IPS DF 6.9 (cell line): ENCODE measurements at regions not wholly inside any gene's neighbourhood (a gene's known extent, or its start where the extent isn't known, plus 50 kb on each side); places are given as distances from the start of the nearest gene placed in this dataset.
"Not testable (repeated sequence)": the region's sequence is repeated elsewhere in the genome, so short reads cannot be mapped to it uniquely, and the experiment has no call there.

Source experiments
- DNase-seq: peaks from one replicate; pipeline ENCODE4 v3.0.0-alpha.2; 2013; ENCODE audit warnings: low read depth, low spot score
- H3K27ac ChIP-seq: one replicate; pipeline ENCODE4 v1.5.1; 2013; ENCODE audit warnings: low read length, control low read depth
- H3K27me3 ChIP-seq: 2 replicates; pipeline ENCODE4 v1.6.1; 2013; ENCODE audit warnings: mild to moderate bottlenecking, low read length; ENCODE audit not compliant: control insufficient read depth, insufficient read depth
- H3K36me3 ChIP-seq: 2 replicates; pipeline ENCODE4 v1.6.1; 2013; ENCODE audit warnings: low read length; ENCODE audit not compliant: control insufficient read depth, insufficient read depth
- H3K4me1 ChIP-seq: 2 replicates; pipeline ENCODE4 v1.6.1; 2013; ENCODE audit warnings: low read length; ENCODE audit not compliant: control insufficient read depth, insufficient read depth
- H3K4me3 ChIP-seq: 2 replicates; pipeline ENCODE4 v1.5.1; 2013; ENCODE audit warnings: mild to moderate bottlenecking, low read length
- H3K9me3 ChIP-seq: 2 replicates; pipeline ENCODE4 v1.6.1; 2013; ENCODE audit warnings: low read length, inconsistent platforms; ENCODE audit not compliant: control insufficient read depth, insufficient read depth
- WGBS: extraction: QIAGEN DNeasy Blood & Tissue Kit; methylation state at CpG from one replicate; pipeline ENCODE4 v1.1.7; 2013; ENCODE audit warnings: mixed read lengths, missing lambda C conversion rate; ENCODE audit not compliant: insufficient read length, insufficient coverage; 5-methylcytosine and 5-hydroxymethylcytosine counted together

DNA sequence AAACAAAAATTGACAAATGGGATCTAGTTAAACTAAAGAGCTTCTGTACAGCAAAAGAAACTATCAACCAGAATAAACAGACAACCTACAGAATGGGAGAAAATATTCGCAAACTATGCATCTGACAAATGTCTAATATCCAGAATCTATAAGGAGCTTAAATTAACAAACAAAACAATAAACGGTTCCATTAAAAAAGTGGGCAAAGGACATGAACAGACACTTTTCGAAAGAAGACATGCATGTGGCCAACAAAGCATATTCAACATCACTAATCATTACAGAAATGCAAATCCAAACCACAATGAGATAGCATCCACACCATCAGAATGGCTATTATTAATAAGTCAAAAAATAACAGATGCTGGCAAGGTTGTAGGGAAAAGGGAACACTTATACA, 50.5 kb upstream of the MED13L start:
- H3K4me1 ChIP-seq, DNase-seq: not testable (repeated sequence)
- WGBS = no CpG with 5 or more reads among the region's 3 CpGs

DNA sequence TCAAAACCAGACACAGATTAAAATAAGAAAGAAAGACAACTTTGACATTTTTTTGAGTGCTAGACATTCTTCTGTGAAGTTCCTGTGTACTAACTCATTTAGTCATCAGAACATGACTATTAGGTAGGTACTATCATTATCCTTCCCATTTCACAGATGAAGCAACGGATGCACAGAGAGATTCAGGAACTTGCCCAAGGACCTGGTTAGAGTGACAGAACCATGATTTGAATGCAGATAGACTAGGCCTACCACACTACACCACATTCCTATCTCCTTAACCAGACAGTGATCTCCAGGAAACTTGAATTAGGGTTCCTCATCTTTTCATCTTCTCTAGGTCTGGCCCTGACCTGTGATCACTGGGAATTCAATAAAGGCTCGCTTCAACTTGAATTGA, 54.4 kb upstream of the MED13L start:
- Histone ChIP-seq H3K4me1 (no peaks in the 10 kb centered on the region; the same call in 1 of the 2 replicates), H3K27me3 (no peaks in the 10 kb centered on the region), H3K27ac (no peak overlapping the region), H3K9me3 (no peaks in the 10 kb centered on the region), H3K36me3 (no peaks in the 10 kb centered on the region), H3K4me3 (no peak overlapping the region)
- no CpG with 5 or more reads among the region's 2 CpGs for WGBS
- DNase-seq = no peak

More for the DNA sequence above, 50.5 kb upstream of the MED13L start:
- not testable (repeated sequence) for H3K4me3 ChIP-seq, H3K36me3 ChIP-seq, H3K9me3 ChIP-seq, H3K27me3 ChIP-seq, H3K27ac ChIP-seq

DNA sequence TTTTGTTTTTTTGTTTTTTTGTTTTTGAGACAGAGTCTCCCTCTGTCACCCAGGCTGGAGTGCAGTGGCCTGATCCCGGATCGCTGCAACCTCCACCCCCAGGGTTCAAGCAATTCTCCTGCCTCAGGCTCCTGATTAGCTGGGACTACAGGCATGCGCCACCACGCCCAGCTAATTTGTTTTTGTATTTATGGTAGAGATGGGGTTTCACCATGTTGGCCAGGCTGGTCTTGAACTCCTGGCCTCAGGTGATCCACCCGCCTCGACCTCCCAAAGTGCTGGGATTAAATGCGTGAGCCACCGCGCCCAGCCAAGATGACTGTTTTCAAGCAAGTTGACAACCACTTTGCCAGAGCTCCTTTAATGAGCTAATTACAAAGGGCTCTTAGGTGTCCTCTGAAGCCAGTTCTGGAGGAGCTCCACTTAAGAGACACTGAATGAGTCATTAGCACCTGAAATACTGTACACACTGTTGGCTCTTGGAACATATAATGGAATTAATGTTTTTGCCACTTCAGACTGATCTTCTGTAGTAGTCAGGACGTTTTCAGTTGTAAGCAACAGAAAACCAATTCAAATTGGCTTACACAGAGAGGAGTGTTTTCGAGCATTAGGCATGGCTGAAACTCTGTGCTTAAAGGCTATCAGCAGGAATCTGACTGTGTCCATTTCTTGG, 55.4 kb upstream of the MED13L start:
- H3K27me3 ChIP-seq = no peaks in the 10 kb centered on the region
- no peaks in the 10 kb centered on the region; the same call in 1 of the 2 replicates for H3K4me1 ChIP-seq
- no peak for DNase-seq
- H3K27ac ChIP-seq = no peak overlapping the region
- no CpG with 5 or more reads among the region's 11 CpGs for WGBS
- H3K4me3 ChIP-seq = no peak overlapping the region
- H3K36me3 ChIP-seq = no peaks in the 10 kb centered on the region
- H3K9me3 ChIP-seq = no peaks in the 10 kb centered on the region

DNA sequence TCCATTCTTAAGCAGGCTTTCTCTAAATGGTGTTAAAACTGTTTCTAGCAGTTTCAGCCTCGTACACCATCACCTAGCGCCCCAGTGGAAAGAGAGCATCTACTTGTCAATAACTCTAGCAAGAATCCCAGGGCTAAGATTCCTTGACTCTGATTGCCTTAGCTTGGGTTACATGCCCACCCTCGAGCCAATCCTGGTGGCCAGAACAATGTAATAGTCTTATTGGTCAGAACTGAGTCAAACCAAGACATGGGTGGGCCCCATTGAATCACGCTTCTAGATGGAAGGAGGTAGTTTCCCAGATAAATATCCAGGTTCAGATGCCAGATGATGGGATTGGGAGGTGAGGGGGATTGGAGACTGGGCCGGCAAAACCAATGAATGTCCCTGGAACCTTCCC, 55.9 kb upstream of the MED13L start:
- Histone ChIP-seq H3K36me3 (no peaks in the 10 kb centered on the region), H3K4me1 (no peaks in the 10 kb centered on the region; the same call in 1 of the 2 replicates), H3K4me3 (no peak overlapping the region), H3K9me3 (no peaks in the 10 kb centered on the region), H3K27me3 (no peaks in the 10 kb centered on the region), H3K27ac (no peak overlapping the region)
- no CpG with 5 or more reads among the region's 5 CpGs for WGBS
- DNase-seq = no peak

DNA sequence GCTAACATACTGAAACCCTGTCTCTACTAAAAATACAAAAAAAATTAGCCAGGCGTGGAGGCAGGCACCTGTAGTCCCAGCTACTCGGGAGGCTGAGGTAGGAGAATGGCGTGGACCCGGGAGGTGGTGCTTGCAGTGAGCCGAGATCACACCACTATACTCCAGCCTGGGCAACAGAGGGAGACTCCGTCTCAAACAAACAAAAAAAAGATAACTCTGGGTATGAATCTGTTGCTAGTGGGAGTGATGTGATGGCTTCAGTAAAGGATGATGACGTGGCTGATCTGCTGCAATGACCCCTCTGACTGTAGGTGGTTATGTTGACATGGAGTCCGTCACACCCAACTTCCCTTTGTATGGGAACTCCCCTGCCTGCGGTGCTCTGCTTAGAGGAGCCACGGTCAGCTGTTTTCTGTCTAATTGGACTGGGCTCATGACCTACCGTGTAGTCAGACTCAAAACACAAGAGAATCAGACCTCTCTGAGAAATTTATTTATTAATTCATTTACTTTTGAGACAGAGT, 59.1 kb upstream of the MED13L start:
- no peak for DNase-seq
- Histone ChIP-seq H3K27me3 (no peaks in the 10 kb centered on the region), H3K36me3 (no peaks in the 10 kb centered on the region), H3K27ac (no peak overlapping the region), H3K4me1 (no peaks in the 10 kb centered on the region), H3K9me3 (no peaks in the 10 kb centered on the region), H3K4me3 (no peak overlapping the region)
- no CpG with 5 or more reads among the region's 11 CpGs for WGBS

DNA sequence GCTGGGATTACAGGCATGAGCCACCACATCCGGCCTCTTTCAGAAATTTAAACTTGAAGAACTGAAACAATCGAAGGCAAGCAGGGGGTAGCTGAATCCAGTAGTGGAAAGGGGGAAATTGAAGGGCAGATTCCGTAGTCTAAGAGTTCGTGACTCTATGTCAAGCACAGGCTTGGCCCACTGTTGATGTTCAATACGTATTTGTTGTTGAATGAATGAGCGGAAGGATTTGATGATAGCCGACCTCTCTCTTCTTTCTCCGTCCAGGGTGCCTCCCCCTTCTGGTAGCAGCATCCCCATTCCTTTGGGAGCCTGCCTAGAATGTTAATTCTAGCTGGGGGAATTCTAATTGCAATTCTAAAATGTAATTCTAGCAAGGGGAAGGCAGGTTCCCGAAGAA, 59.8 kb upstream of the MED13L start:
- Histone ChIP-seq H3K4me1 (0 out of 2 replicates have a peak, but pooled peaks cover under 1% of the 10 kb centered on the region), H3K9me3 (no peaks in the 10 kb centered on the region), H3K27me3 (no peaks in the 10 kb centered on the region), H3K4me3 (no peak overlapping the region), H3K36me3 (no peaks in the 10 kb centered on the region), H3K27ac (no peak overlapping the region)
- DNase-seq = no peak
- no CpG with 5 or more reads among the region's 9 CpGs for WGBS

DNA sequence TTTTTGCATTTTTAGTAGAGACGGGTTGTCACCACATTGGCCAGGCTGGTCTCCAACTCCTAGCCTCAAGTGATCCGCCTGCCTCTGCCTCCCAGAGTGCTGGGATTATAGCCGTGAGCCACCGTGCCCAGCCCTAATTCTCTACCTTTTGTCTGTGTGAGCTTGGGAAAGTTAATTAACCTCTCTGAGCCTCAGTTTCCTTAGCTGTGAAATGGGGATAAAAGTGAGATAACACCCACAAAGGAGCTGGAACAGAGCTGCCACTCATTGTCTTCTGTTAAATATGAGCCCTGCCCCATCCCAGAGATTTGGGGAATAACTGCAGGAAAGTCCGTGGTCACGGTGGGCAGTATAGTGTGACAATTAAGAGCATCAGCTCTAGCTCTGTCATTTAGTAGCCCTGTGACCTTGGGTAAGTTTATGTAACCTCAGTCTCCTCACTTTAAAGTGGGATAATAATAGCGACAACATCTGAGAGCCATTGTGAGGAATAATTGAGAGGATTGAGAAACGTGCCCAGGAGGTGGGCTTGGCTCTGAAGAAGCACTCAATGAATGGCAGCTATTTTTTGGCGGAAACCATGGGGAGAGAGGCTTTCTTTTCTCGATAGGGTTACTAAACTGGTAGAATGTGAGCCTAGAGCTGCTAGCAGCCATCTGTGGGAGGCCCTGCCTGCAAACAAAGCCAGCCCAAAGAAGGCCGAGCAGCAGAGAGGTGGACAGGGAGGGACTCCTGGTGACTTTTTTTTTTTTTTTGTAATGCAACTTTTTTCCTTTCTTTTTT, 60.8 kb upstream of the MED13L start:
- H3K27me3 ChIP-seq = no peaks in the 10 kb centered on the region
- no peak for DNase-seq
- H3K27ac ChIP-seq = no peak overlapping the region
- H3K9me3 ChIP-seq = no peaks in the 10 kb centered on the region
- H3K4me1 ChIP-seq = 0 out of 2 replicates have a peak, but pooled peaks cover 2% of the 10 kb centered on the region
- H3K36me3 ChIP-seq = no peaks in the 10 kb centered on the region
- whole genome bisulfite sequencing = no CpG with 5 or more reads among the region's 11 CpGs
- H3K4me3 ChIP-seq = no peak overlapping the region

DNA sequence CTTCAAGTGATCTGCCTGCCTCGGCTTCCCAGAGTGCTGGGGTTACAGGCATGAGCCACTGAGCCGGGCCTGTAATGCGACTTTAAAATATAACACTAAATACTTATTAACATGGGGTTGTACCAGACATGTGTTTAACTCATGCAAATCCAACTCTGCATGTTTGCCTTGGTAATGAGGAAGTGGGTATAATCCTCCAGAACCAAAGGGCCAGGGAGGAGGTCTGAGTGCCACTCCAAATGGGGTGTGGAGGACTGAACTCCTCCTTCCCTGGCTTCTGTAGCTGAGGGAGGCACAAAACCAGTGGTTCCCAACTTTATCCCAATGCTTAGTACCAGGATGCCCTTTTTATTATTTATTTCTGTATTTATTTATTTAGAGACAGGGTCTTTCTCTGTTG, 61.6 kb upstream of the MED13L start:
- Histone ChIP-seq H3K4me3 (no peak overlapping the region), H3K4me1 (0 out of 2 replicates have a peak, but pooled peaks cover 2% of the 10 kb centered on the region), H3K9me3 (no peaks in the 10 kb centered on the region), H3K36me3 (no peaks in the 10 kb centered on the region), H3K27me3 (no peaks in the 10 kb centered on the region), H3K27ac (no peak overlapping the region)
- WGBS = no CpG with 5 or more reads among the region's 3 CpGs
- DNase-seq = no peak

DNA sequence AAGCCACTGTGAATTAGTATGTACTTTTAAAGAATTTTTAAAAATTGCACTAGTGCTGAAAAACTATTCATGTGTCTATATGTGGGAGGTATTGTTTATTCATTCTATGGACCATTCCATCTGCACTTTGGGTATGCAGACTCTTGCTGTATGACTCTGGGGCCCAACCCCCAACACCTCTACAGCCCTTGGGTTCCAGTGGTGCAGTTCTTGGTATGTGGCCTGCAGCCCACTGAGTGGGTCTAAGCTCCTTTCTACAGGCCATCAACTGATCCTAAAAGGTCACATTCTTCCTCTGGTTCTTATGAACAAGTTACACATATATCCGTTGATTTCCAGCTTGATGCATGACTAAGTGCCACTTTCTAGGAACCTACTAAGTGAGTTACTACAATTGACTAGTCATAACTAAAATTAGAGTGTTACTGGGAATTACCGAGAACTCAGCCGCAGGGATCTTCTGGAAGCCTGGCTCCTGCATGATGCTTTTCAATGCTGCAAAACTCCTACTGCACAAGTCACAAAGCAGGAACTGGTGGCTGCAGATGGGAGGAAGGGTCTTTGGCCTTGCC, 62.4 kb upstream of the MED13L start:
- Histone ChIP-seq H3K27ac (no peak overlapping the region), H3K27me3 (no peaks in the 10 kb centered on the region), H3K36me3 (no peaks in the 10 kb centered on the region), H3K9me3 (no peaks in the 10 kb centered on the region), H3K4me1 (0 out of 2 replicates have a peak, but pooled peaks cover 2% of the 10 kb centered on the region), H3K4me3 (no peak overlapping the region)
- no CpG with 5 or more reads among the region's 3 CpGs for WGBS
- no peak for DNase-seq

DNA sequence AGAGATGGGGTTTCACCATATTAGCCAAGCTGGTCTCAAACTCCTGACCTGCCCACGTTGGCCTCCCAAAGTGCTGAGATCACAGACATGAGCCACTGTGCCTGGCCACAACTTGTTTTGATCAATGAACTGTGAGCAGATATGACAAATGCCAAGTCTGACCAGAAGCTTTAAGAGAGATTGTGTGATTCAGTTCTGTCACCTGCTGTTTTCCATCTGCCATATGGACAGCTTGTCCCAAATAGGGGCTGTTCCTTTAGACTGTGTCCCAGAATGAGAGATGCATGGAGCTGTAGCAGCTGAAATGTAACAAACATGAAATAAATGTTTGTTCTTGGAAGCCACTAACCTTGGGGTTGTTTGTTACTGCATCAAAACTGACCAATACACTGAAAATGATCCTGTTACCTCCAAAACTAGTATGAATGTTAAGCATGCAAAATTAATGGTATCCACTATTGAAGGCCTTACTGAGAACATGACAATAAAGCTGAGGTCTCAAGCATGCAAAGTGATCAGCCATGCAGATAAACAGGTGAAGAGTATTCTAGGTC, 65.9 kb upstream of the MED13L start:
- DNase-seq = no peak
- Histone ChIP-seq H3K27me3 (no peaks in the 10 kb centered on the region), H3K36me3 (no peaks in the 10 kb centered on the region), H3K9me3 (no peaks in the 10 kb centered on the region), H3K4me1 (0 out of 2 replicates have a peak, but pooled peaks cover 2% of the 10 kb centered on the region), H3K4me3 (no peak overlapping the region), H3K27ac (no peak overlapping the region)
- WGBS = no CpG with 5 or more reads among the region's 1 CpG
